Hepatocyte (in vitro differentiated cells): ENCODE measurements at regions not wholly inside any gene's neighbourhood (a gene's known extent, or its start where the extent isn't known, plus 50 kb on each side); places are given as distances from the start of the nearest gene placed in this dataset.

Source experiments
- DNase-seq: peaks from one replicate; pipeline ENCODE4 v3.0.0-alpha.2; 2016; ENCODE audit warnings: low spot score
- H2AFZ ChIP-seq: fragments of 200-600 bp; sonication (generic); 2 replicates; pipeline ENCODE4 v1.6.0; 2016; ENCODE audit warnings: antibody characterized with exemption, mild to moderate bottlenecking
- H3K27ac ChIP-seq: fragments of 200-600 bp; sonication (generic); 2 replicates; pipeline ENCODE4 v1.5.1; 2016; ENCODE audit warnings: mild to moderate bottlenecking
- H3K27me3 ChIP-seq: fragments of 200-600 bp; sonication (generic); 2 replicates; pipeline ENCODE4 v1.6.1; 2016
- H3K36me3 ChIP-seq: fragments of 200-600 bp; sonication (generic); replicated peaks from 2 replicates; pipeline ENCODE4 v1.5.1; 2016; ENCODE audit warnings: low read depth; ENCODE audit not compliant: insufficient read depth
- H3K4me1 ChIP-seq: fragments of 200-600 bp; sonication (generic); 2 replicates; pipeline ENCODE4 v1.5.1; 2016; ENCODE audit warnings: mild to moderate bottlenecking, moderate library complexity; ENCODE audit not compliant: insufficient read depth
- H3K4me2 ChIP-seq: fragments of 200-600 bp; sonication (generic); 2 replicates; pipeline ENCODE4 v1.6.0; 2016
- H3K4me3 ChIP-seq: fragments of 200-600 bp; sonication (generic); 2 replicates; pipeline ENCODE4 v1.5.1; 2016; ENCODE audit warnings: mild to moderate bottlenecking
- H3K79me2 ChIP-seq: fragments of 200-600 bp; sonication (generic); 2 replicates; pipeline ENCODE4 v1.6.0; 2017; ENCODE audit warnings: mild to moderate bottlenecking
- H3K9me2 ChIP-seq: fragments of 200-600 bp; sonication (generic); replicated peaks from 2 replicates; pipeline ENCODE4 v1.6.0; 2017; ENCODE audit warnings: mild to moderate bottlenecking; ENCODE audit not compliant: insufficient read depth
- H3K9me3 ChIP-seq: fragments of 200-600 bp; sonication (generic); 2 replicates; pipeline ENCODE4 v1.5.1; 2016; ENCODE audit warnings: low read depth, mild to moderate bottlenecking
- H4K20me1 ChIP-seq: fragments of 200-600 bp; sonication (generic); 2 replicates; pipeline ENCODE4 v1.6.0; 2016; ENCODE audit warnings: mild to moderate bottlenecking; ENCODE audit not compliant: insufficient read depth, poor library complexity, severe bottlenecking
- CTCF ChIP-seq: fragments of 200-600 bp; sonication (generic); IDR thresholded peaks from 2 replicates; pipeline ENCODE4 v1.5.1; 2016; ENCODE audit warnings: antibody characterized with exemption, mild to moderate bottlenecking; ENCODE audit not compliant: poor library complexity
- EZH2 ChIP-seq: fragments of 200-600 bp; sonication (generic); IDR thresholded peaks from 2 replicates; pipeline ENCODE4 v1.6.1; 2016; ENCODE audit warnings: antibody characterized with exemption, mild to moderate bottlenecking, borderline replicate concordance
- EZH2phosphoT487 ChIP-seq: fragments of 200-600 bp; sonication (generic); IDR thresholded peaks from one replicate; pipeline ENCODE4 v1.6.1; 2018; ENCODE audit warnings: antibody characterized with exemption, mild to moderate bottlenecking, low read depth, moderate library complexity; ENCODE audit not compliant: unreplicated experiment, severe bottlenecking
- WGBS: methylation state at CpG from one replicate; pipeline ENCODE4 v1.1.6; 2016; ENCODE audit warnings: low lambda C conversion rate; ENCODE audit errors: missing lambda C conversion rate; 5-methylcytosine and 5-hydroxymethylcytosine counted together

- DNase-seq, result peak; percentile 23
- 51% methylated on average over 7 of the region's 7 CpGs for WGBS
- no peak overlapping the region for H3K4me3 ChIP-seq
Observed at GRCh38 chr11:45489281-45489905, 176.0 kb downstream of the CHST1 start.

DNA sequence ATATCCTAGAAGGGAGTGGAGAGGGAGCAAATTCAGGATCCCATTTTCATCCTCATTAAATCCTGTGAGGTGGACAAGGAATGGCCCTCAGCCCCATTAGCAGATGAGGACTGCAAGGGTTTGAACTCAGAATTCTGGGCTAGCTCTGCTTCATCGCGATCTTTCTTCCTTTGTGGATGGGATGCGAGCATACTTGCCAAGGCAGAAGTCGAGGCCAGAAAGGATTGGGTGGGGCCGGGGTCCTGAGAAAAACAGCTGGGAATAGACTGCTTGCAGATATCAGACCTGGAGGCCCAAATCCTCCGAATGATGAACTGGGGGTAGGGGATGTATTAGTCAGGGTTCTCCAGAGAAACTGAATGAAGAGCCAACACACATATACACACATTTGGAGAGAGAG is 179.0 kb downstream of the CHST1 start:
- H4K20me1 ChIP-seq, result no peaks in the 10 kb centered on the region
- H3K27ac ChIP-seq, result no peak overlapping the region
- TF ChIP-seq CTCF, result no peak
- no peak for TF ChIP-seq EZH2phosphoT487
- TF ChIP-seq EZH2, result no peak
- no peaks in the 10 kb centered on the region for H3K9me2 ChIP-seq
- H2AFZ ChIP-seq, result no peak overlapping the region
- WGBS, result 91% methylated on average over 6 of the region's 6 CpGs
- H3K36me3 ChIP-seq, result no peaks in the 10 kb centered on the region
- no peak for DNase-seq
- H3K9me3 ChIP-seq, result no peaks in the 10 kb centered on the region
- no peak overlapping the region for H3K4me3 ChIP-seq
- H3K27me3 ChIP-seq, result peaks cover 6% of the 10 kb centered on the region
- H3K4me1 ChIP-seq, result peaks cover 4% of the 10 kb centered on the region
- no peaks in the 10 kb centered on the region for H3K79me2 ChIP-seq
- no peak overlapping the region for H3K4me2 ChIP-seq

More at GRCh38 chr11:45489281-45489905, 176.0 kb downstream of the CHST1 start:
- no peaks in the 10 kb centered on the region for H3K9me2 ChIP-seq
- peaks cover 6% of the 10 kb centered on the region for H3K27me3 ChIP-seq
- H2AFZ ChIP-seq, result no peak overlapping the region
- no peaks in the 10 kb centered on the region for H4K20me1 ChIP-seq
- H3K79me2 ChIP-seq, result no peaks in the 10 kb centered on the region
- H3K27ac ChIP-seq, result no peak overlapping the region
- H3K36me3 ChIP-seq, result no peaks in the 10 kb centered on the region
- no peaks in the 10 kb centered on the region for H3K4me1 ChIP-seq
- no peak overlapping the region for H3K4me2 ChIP-seq
- no peaks in the 10 kb centered on the region for H3K9me3 ChIP-seq
- TF ChIP-seq CTCF, result no peak
- no peak for TF ChIP-seq EZH2

DNA sequence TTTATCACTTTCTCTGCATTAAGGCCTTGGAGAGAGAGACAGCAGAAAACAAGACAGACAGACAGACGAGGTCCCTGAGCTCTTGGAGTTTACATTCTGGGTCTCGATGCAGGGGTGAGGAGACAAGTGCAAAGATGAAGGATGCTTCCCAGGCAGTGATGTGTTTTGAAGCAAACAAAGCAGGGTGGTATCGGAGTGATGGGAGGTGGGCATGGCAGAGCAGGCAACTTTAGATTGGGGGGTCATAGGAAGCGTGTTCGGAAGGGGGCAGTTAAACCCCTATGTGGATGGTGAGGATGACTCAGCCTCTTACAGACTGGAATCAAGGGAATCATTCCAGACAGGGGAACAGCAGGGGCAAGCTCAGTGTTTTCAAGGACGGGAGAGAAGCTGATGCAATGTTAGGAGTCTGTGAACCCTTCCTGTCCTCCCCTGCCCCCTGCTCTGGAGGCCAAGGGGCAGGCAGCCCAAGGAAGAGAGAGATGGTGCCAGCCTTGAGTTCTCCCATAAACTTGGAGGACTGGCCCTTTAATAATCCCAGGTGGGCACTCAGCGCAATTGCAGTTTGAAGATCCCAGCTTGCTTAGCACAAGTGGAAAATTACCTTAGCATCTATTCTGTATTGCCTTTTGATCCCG is 180.2 kb downstream of the CHST1 start:
- no peak for DNase-seq
- Histone ChIP-seq H3K36me3 (no peaks in the 10 kb centered on the region), H3K9me2 (no peaks in the 10 kb centered on the region), H3K27ac (no peak overlapping the region), H4K20me1 (no peaks in the 10 kb centered on the region), H3K9me3 (no peaks in the 10 kb centered on the region), H3K4me3 (no peak overlapping the region), H2AFZ (no peak overlapping the region), H3K27me3 (no peaks in the 10 kb centered on the region), H3K4me1 (peaks cover 4% of the 10 kb centered on the region), H3K4me2 (no peak overlapping the region), H3K79me2 (no peaks in the 10 kb centered on the region)
- TF ChIP-seq CTCF, result no peak
- TF ChIP-seq EZH2phosphoT487, result no peak
- TF ChIP-seq EZH2, result no peak
- WGBS, result 80% methylated on average over 8 of the region's 8 CpGs
